HG02571 (cell line): ENCODE measurements at regions not wholly inside any gene's neighbourhood (a gene's known extent, or its start where the extent isn't known, plus 50 kb on each side); places are given as distances from the start of the nearest gene placed in this dataset.
A peak's percentile ranks its signal among the peaks of the same experiment; 100 is the strongest.
"Not testable (repeated sequence)": the region's sequence is repeated elsewhere in the genome, so short reads cannot be mapped to it uniquely, and the experiment has no call there.

ENCODE experiments used
- ATAC-seq: cut with Tn5 transposase; IDR thresholded peaks from one replicate; pipeline ENCODE4 v1.9.1; 2021; ENCODE audit warnings: mild to moderate bottlenecking, moderate library complexity; ENCODE audit not compliant: unreplicated experiment

- no peak for ATAC-seq
Observed at GRCh38 chr18:46226461-46226860, 122.3 kb downstream of the HAUS1 start.

DNA sequence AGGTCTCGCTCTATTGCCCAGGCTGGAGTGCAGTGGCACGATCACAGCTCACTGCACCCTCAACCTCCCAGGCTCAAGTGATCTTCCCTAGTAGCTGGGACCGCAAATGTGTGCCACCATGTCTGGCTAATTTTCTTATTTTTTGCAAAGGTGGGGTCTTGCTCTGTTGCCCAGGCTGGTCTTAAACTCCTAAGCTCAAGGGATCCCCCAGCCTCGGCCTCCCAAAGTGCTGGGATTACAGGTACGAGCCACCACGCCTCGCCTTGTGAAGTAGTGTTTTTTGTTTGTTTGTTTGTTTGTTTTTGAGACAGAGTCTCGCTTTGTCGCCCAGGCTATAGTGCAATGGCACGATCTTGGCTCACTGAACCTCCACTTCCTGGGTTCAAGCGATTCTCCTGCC, 125.5 kb downstream of the HAUS1 start:
- not testable (repeated sequence) for ATAC-seq

DNA sequence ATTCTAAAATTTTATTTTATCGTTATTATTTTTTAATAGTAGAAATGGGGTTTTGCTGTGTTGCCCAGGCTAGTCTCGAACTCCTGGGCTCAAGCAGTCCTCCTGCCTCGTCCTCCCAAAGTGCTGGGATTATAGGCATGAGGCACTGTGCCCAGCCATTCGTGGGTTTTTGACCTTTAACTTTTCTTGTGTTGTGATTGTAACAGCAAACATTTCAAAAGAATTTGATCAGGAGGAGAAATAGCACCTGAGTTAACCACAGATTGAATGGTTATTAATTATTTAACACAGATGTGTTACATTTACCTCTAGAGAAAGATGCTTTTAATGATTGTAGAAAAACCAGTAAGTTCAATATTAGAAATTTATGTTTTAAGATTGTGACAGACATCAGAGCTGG, 132.0 kb downstream of the HAUS1 start:
- no peak for ATAC-seq

- no peak for ATAC-seq
Observed at GRCh38 chr18:46237891-46238290, 133.7 kb downstream of the HAUS1 start.

DNA sequence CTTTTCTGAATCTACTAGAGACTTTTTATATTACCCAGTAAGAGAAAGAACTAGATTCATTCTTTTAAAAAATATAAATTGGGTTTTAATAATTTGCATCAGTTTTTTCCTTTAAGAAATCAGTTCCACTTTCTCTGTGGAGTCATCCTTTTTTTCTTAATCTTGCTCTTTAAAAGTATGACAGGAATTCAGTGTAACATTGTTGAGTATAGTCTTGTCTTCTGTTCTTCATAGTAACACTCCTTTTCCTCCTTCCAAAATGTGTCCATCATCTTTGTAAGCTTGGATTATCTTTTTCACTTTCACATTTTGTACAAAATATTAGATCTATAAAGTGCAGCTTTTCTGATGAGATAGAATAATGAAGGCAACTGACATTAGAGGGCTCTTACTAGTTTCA, 135.4 kb downstream of the HAUS1 start:
- no peak for ATAC-seq

- ATAC-seq: no peak
Observed at GRCh38 chr18:46239998-46240397, 135.8 kb downstream of the HAUS1 start.

DNA sequence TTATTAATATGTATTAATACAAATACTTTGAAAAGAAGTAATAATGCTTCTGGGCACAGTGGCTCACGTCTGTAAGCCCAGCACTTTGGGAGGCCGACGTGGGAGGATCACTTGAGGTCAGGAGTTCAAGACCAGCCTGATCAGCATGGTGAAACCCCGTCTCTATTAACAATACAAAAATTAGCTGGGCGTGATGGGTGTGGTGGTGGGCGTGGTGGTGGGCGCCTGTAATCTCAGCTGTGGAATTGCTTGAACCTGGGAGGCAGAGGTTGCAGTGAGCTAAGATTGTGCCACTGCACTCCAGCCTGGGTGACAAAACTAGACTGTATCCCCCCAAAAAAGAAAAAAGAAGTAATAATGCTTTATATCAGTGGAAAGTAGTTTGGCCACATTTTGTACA, 137.2 kb downstream of the HAUS1 start:
- ATAC-seq: not testable (repeated sequence)

DNA sequence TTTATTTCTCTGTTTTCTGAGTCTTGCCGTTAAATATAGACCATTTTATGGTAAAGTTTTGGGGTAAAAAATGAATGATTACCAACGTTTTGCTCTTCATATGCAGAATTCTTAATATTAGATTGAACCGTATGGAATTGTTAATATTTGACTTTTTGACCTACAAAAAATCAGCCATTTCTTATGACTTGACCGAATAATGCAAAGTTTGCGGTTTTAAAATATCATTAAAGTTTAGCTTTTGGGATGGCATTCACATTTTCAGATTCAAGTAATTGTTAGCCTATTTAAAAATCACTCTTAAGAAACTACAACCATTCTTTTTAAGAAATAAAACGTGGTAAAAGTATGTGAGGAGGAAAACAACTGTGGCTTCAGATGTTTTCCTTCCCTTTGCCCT, 138.0 kb downstream of the HAUS1 start:
- ATAC-seq: no peak

DNA sequence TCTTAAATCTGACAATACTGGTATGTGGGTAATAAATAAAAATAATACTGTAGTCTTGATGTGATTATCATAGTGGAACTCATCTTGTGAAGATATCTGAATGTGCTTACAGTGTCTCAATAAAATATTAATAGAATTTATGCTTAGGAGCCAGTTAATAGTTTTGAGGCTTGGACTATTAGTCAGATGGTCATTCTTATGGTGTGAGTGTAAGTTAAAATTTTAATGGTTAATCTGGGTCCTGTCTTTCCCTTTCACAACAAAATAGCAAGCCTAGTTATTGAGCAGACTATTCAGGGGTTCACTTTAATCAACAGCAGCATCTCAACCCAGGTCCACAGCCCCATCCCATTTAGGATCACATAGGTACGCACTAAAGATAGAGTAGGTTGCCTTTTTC, 138.9 kb downstream of the HAUS1 start:
- ATAC-seq: no peak

GRCh38 chr18:46243673-46244072, 139.5 kb downstream of the HAUS1 start:
- no peak for ATAC-seq

DNA sequence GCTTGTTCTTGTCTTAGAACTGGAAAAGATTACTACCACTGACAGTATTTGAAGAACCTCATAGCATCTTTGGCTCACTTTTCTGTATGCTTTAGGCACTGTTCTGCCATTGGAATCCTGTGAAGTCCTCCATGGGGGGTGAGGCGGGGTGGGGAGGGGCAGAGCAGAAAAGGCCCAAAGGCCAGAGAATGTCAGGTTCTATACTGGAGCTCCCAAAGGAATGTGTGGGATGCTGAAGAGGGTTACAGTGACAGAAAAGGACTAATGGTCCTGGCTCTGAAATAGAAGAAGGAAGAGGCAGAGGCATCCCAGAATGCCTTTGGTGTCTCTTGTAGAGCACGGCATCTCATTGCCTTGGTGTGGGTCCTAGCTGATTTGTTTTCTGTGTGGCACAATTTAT, 141.9 kb downstream of the HAUS1 start:
- ATAC-seq: no peak

DNA sequence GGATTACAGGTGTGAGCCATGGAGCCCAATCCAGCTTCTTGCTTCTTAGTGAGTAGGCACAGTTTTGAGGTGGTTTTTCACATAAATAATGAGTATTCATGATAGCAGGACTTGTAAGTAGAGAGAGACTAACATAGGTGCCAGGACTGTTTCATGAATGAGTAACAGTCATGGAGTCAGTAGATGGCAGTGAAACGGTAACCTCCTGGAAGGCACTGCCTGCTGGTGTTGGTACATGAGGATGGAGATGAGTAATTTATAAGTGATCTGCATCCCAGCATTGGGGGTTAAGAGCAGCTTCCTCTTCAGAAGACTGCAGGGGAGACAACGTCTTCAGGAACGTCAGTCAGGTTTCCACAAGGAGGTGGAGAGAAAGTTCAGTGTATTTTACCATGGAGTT, 143.8 kb downstream of the HAUS1 start:
- ATAC-seq: no peak

DNA sequence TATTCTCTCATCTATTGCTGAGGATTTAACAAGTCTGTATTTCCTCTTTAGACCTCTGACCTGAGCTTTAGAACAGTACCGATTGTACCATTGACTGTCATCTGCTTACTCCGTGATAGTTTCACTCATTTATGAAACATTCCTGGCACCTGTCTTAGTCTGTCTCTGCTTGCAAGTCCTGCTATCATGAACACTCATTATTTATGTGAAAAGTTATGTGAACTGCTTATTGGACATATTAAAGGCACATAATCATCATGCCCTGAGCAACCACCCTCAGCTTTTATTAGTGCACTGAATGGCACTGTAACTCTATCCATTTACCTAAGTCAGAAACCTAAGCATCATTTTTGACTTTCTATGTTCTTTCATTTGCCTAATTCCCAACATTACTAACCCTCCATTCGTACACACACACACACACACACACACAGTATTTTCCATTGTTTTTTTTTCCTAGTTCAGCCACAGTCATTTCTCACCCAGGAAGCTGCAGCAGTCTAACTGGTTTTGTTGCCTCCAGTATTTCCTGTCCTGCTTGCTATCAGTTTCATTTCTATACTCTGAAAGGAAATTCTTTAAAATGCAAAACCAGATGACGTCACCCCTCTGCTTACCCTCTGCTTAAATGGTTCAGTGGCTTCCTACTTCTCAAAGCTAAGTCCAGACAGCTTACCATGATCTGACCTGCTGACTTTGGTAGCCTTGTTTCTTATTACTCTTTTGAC, 146.1 kb downstream of the HAUS1 start:
- ATAC-seq: peak; percentile 98

DNA sequence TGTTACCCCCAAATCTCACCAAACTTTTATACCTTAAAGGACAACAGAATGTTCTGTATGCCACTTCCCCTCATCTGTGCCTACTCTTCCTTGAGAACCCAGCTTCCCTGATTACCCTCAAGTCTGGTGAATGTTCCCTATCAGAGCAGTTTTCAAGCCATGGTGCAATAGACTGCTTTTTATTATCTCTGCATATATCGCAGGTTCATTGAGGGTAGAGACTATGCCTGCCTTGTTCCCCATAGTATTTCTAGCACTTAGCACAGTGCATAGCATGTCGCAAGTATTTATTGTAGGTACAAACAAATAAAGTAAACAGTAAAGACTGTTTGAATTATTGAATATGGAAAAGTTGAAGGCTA, 146.6 kb downstream of the HAUS1 start:
- ATAC-seq: peak; percentile 23

DNA sequence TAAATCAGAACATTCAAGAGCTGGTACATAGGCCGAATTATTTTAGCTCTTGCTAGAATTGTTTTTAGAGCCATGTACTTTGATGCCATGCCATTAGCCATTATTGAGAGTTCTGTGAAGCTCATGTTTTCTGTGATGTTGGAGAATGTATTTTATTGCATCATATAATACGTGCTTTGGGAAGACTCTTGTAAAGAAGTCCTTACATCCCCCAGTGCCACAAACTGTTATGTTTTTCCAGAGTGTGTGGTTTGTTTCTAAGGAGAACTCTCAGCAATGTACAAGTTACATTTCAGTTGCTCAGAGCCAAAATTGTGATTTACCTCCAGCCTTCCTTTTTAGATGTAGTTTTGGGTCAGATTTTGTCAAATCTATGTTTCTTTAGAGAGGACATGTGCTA, 148.6 kb downstream of the HAUS1 start:
- ATAC-seq: no peak

- ATAC-seq: no peak
Observed at GRCh38 chr18:46253498-46253897, 149.3 kb downstream of the HAUS1 start.

GRCh38 chr18:46256078-46256477, 151.9 kb downstream of the HAUS1 start:
- ATAC-seq: no peak

- ATAC-seq: no peak
Observed at GRCh38 chr18:46257366-46257765, 153.2 kb downstream of the HAUS1 start.

DNA sequence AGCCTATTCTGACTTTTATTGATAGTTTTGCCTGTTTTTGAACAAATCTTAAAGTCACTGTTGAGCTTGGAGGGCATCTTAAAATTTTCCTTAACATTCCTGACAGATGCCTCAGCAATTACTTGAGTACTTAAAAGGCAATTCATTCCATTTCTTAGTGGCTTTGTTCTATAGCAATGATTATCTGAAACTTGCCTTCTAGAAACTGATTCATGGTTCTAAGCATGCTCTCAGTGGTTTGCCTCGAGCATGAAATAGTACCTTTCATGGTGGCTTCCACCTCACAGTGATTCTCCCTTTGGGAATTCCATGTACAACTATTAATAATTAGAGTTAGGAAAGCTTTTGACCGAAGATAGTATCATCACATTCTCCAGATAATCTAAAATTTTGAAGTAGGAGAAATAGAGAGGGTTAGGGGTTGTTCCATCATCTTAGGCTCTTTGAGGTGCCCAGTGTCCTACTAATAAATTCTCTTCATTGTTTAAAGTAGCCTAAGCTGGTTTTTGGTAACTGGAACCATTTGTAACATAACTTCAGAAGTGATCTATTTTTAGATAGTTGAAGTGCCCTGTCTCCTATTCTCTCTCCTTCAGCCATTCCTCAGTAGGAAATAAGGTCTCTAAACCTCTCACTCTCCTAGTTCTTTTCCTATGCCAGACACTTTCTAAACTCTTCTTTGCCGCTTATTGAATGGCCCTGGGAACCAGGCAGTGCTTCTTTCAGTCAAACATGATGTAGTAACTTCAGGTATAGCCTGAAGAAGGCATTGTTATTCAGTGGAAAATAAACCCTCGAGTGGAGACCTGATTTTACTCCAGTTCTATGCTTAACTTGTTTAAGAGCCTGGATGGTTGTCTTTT, 156.1 kb downstream of the HAUS1 start:
- ATAC-seq: no peak

GRCh38 chr18:46260879-46261143, 156.6 kb downstream of the HAUS1 start:
- ATAC-seq: no peak

DNA sequence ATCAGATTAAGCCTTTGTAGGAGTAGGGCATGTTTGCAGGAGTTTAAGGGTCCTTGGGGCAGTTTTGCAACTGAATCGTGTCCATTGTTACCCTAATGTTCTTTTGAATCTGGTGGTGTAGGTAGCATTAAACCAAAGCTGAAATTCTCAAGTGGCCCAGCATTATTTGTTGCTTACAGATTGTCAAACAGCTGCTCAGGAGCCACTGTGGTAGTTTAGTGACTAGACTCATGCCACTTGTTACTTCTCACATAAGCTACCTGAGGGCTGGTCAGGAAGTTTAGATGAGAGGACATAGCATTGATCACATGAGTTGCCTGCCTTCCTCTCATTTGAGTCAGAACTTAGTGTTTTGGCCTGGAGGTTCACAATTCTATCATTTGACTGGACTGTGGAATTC, 157.6 kb downstream of the HAUS1 start:
- ATAC-seq: no peak

DNA sequence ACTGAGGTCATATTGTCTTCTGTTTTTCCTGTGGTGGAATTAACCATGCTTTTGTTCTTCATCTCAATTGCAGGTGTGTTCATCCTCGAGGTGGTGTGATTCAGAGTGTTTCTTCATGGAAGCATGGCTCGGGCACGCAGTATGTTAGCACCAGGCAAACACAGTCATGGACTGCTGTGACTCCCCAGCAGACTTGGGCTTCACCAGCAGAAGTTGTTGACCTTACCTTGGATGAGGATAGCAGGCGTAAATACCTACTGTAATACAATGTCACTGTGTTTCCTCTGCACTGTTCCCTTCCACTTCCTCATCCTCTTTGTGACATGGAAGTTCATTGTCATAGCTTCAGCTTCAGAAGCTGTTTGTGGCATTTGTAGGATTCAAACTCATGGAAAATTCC, 158.7 kb downstream of the HAUS1 start:
- ATAC-seq: no peak

DNA sequence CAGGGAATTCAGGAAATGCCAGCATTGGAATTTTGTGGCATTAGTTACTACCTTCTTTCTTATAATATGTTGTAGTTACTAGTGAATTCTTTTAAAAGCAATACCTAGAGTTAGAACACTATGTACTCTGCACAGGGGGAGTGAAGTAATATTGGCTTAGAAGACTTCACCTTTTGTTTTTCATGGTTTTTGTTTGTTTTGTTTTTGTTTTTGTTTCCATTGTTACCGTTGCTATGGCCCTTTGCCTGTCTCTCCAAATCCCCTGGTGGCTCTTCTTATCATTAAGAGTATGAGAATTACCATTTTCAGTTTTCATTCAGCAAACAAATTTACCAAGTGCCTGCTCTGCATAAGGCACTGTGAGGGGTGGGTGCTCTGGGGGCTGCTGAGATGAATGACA, 160.1 kb downstream of the HAUS1 start:
- ATAC-seq: no peak
